ENCODE measurements at regions not wholly inside any gene's neighbourhood (a gene's known extent, or its start where the extent isn't known, plus 50 kb on each side); places are given as distances from the start of the nearest gene placed in this dataset.

DNA sequence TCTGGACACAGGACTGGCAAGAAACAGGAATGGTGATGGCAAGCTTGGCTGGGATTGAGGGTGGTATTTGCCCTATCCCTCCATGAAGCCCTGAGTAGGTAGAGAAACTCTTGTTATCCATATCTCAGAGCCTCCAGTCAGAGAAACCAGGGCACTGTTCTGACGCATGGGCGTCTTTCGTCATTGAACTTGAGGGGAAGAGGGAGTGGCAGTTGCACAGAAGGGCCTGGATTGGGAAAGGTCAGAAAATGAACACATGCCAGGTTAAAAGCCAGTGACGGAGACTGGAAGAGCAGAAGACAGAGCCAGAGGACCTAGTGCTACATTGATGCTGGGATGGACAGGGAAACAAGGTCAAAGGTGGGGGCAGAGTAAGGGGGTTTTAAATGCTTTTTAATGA, 516.7 kb downstream of the PLPP3 start:
- intact Hi-C loops (cut with DNase I; ENCODE audit: low total_unique reads) = no loop called here
- H3K4me1 ChIP-seq = no peaks in the 10 kb centered on the region
- no peak overlapping the region for H3K4me3 ChIP-seq
- no peak for DNase-seq
- no peak overlapping the region for H3K27ac ChIP-seq
- in situ Hi-C loops (cut with MboI; ENCODE audit: low pct_ligation_motif_present in 1 of 4, low pct_unique_long_range_greater_than_20kb in 1 of 4, low sequenced_read_pairs in 3 of 4) = loop anchor here in 1 of 4 donors (25.0 kb wide), 1 partner anchor 525 kb away; the partner anchor contains the start of gene PLPP3
- no peaks in the 10 kb centered on the region for H3K9me3 ChIP-seq
- no peaks in the 10 kb centered on the region for H3K27me3 ChIP-seq
- TF ChIP-seq, protein P1, sequence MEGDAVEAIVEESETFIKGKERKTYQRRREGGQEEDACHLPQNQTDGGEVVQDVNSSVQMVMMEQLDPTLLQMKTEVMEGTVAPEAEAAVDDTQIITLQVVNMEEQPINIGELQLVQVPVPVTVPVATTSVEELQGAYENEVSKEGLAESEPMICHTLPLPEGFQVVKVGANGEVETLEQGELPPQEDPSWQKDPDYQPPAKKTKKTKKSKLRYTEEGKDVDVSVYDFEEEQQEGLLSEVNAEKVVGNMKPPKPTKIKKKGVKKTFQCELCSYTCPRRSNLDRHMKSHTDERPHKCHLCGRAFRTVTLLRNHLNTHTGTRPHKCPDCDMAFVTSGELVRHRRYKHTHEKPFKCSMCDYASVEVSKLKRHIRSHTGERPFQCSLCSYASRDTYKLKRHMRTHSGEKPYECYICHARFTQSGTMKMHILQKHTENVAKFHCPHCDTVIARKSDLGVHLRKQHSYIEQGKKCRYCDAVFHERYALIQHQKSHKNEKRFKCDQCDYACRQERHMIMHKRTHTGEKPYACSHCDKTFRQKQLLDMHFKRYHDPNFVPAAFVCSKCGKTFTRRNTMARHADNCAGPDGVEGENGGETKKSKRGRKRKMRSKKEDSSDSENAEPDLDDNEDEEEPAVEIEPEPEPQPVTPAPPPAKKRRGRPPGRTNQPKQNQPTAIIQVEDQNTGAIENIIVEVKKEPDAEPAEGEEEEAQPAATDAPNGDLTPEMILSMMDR (IDR thresholded peaks at IDR 0.05) = no peak
- TF ChIP-seq POLR2AphosphoS5 (IDR thresholded peaks at IDR 0.05) (no peak), EP300 (IDR thresholded peaks at IDR 0.05; ENCODE audit: low read depth) (no peak), POLR2A (IDR thresholded peaks at IDR 0.05) (no peak)
- WGBS, 2 donors (ENCODE audit: low coverage in 1 of 2) = 87 to 97% methylated on average over 3 to 4 of the region's 4 CpGs
- H3K36me3 ChIP-seq = no peaks in the 10 kb centered on the region

- no peak overlapping the region for H3K4me3 ChIP-seq
- TF ChIP-seq EP300 (IDR thresholded peaks at IDR 0.05; ENCODE audit: low read depth) (no peak), POLR2A (IDR thresholded peaks at IDR 0.05) (no peak), POLR2AphosphoS5 (IDR thresholded peaks at IDR 0.05) (no peak)
- TF ChIP-seq, protein P1 (IDR thresholded peaks at IDR 0.05) = no peak
- H3K27ac ChIP-seq = no peak overlapping the region
- DNase-seq = no peak
- no peaks in the 10 kb centered on the region for H3K4me1 ChIP-seq
- H3K9me3 ChIP-seq = no peaks in the 10 kb centered on the region
- no peaks in the 10 kb centered on the region for H3K27me3 ChIP-seq
- in situ Hi-C loops (cut with MboI; ENCODE audit: low pct_ligation_motif_present in 1 of 4, low pct_unique_long_range_greater_than_20kb in 1 of 4, low sequenced_read_pairs in 3 of 4) = loop anchor here in 1 of 4 donors (25.0 kb wide), 1 partner anchor 525 kb away; the partner anchor contains the start of gene PLPP3
- intact Hi-C loops (cut with DNase I; ENCODE audit: low total_unique reads) = no loop called here
- H3K36me3 ChIP-seq = no peaks in the 10 kb centered on the region
Measured at GRCh38 chr1:56061824-56062223, 517.5 kb downstream of the PLPP3 start.

- DNase-seq = peak; percentile 12
- intact Hi-C loops (cut with DNase I; ENCODE audit: low total_unique reads) (no loop called here), in situ Hi-C loops (cut with MboI; ENCODE audit: low pct_ligation_motif_present in 1 of 4, low pct_unique_long_range_greater_than_20kb in 1 of 4, low sequenced_read_pairs in 3 of 4) (loop anchor here in 1 of 4 donors (25.0 kb wide), 1 partner anchor 526 kb away; the partner anchor contains the start of gene PLPP3)
- no peak for TF ChIP-seq EP300 (IDR thresholded peaks at IDR 0.05; ENCODE audit: low read depth)
- no peak for TF ChIP-seq POLR2A (IDR thresholded peaks at IDR 0.05)
- peak in 1 of 3 donors; percentile 19 for TF ChIP-seq POLR2AphosphoS5 (IDR thresholded peaks at IDR 0.05)
- TF ChIP-seq, protein P1 (IDR thresholded peaks at IDR 0.05) = no peak
- H3K4me3 ChIP-seq = no peak overlapping the region
- no peak overlapping the region for H3K27ac ChIP-seq
- no peaks in the 10 kb centered on the region for H3K36me3 ChIP-seq
- no peaks in the 10 kb centered on the region for H3K9me3 ChIP-seq
- no peaks in the 10 kb centered on the region for H3K27me3 ChIP-seq
- 34% methylated on average over 1 of the region's 1 CpG; no CpG with 5 or more reads in 1 of the 2 donors for WGBS, 2 donors (ENCODE audit: low coverage in 1 of 2)
- no peaks in the 10 kb centered on the region for H3K4me1 ChIP-seq
Measured at GRCh38 chr1:56060906-56061305, 518.5 kb downstream of the PLPP3 start.

DNA sequence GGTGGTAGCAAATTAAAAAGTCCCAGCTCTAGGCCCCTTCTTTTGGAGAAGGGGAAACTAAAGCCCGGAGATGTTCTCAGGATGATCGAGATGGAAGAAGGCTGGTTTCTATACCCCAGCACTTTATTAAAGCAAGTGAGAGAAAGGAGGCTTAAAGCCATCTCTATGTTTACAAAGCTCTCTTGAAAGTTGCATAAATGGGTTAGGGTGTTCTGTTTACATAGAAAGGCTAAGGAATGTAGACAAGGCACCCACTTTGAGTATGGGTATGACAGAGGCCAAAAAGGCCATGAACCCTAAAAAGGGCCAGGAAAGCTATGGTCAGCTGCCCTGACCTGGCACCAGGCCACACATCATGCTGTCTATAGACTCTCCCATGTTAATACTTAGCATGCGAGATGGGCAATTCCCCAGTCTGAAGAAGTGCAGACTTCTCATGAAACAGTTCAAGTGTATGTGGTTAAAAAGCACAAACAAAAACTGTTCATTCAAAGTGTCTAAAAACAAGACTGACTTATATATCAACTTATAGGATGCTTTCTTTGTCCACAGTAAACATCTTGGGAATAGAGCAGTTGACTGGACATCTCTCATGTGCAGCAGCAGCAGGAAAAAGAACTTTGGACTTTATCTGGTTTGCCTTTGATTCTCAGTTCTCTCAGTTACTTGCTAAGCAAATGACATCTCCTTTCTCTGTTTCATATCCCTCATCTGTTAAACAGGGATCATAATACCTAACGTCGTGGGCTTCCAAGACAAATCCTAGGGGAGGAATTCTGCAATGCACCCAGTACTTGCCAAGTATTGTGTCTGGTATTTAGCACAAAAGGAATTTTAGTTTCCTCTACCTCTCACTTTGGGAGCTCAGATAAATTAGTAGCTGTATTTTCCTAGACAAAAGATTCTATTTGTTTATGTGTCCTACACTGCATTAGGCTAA, 521.6 kb downstream of the PLPP3 start:
- no peak for TF ChIP-seq POLR2AphosphoS5 (IDR thresholded peaks at IDR 0.05)
- TF ChIP-seq EP300 (IDR thresholded peaks at IDR 0.05; ENCODE audit: low read depth) = no peak
- TF ChIP-seq, protein P1 (IDR thresholded peaks at IDR 0.05) = no peak
- TF ChIP-seq POLR2A (IDR thresholded peaks at IDR 0.05) = no peak
- Histone ChIP-seq H3K4me3 (no peak overlapping the region), H3K4me1 (no peaks in the 10 kb centered on the region), H3K27ac (peak overlapping the region in 3 of 4 donors; percentile 6 to 48 (median 20)), H3K36me3 (no peaks in the 10 kb centered on the region), H3K27me3 (no peaks in the 10 kb centered on the region), H3K9me3 (no peaks in the 10 kb centered on the region)
- whole genome bisulfite sequencing, 2 donors (ENCODE audit: low coverage in 1 of 2) = 76 to 85% methylated on average over 3 to 5 of the region's 5 CpGs
- DNase-seq = no peak
- intact Hi-C loops (cut with DNase I; ENCODE audit: low total_unique reads) = no loop called here
- in situ Hi-C loops (cut with MboI; ENCODE audit: low pct_ligation_motif_present in 1 of 4, low pct_unique_long_range_greater_than_20kb in 1 of 4, low sequenced_read_pairs in 3 of 4) = loop anchor here in 1 of 4 donors (25.0 kb wide), 1 partner anchor 530 kb away; the partner anchor contains the start of gene PLPP3
